HL-60 (cell line): ENCODE measurements at regions not wholly inside any gene's neighbourhood (a gene's known extent, or its start where the extent isn't known, plus 50 kb on each side); places are given as distances from the start of the nearest gene placed in this dataset.

ENCODE experiments used
- POLR2AphosphoS5 ChIP-seq: IDR thresholded peaks from 2 replicates; pipeline ENCODE4 v1.6.1; 2012; ENCODE audit warnings: low read depth
- TF ChIP-seq, protein P1 (sequence below): IDR thresholded peaks from one replicate; pipeline ENCODE4 v1.5.1; 2011; ENCODE audit warnings: low read length, control low read depth, inconsistent platforms; ENCODE audit not compliant: insufficient read depth

- TF ChIP-seq, protein P1, sequence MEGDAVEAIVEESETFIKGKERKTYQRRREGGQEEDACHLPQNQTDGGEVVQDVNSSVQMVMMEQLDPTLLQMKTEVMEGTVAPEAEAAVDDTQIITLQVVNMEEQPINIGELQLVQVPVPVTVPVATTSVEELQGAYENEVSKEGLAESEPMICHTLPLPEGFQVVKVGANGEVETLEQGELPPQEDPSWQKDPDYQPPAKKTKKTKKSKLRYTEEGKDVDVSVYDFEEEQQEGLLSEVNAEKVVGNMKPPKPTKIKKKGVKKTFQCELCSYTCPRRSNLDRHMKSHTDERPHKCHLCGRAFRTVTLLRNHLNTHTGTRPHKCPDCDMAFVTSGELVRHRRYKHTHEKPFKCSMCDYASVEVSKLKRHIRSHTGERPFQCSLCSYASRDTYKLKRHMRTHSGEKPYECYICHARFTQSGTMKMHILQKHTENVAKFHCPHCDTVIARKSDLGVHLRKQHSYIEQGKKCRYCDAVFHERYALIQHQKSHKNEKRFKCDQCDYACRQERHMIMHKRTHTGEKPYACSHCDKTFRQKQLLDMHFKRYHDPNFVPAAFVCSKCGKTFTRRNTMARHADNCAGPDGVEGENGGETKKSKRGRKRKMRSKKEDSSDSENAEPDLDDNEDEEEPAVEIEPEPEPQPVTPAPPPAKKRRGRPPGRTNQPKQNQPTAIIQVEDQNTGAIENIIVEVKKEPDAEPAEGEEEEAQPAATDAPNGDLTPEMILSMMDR, result no peak
- TF ChIP-seq POLR2AphosphoS5, result no peak
Observed at GRCh38 chr10:131847241-131847783, 53.5 kb upstream of the PPP2R2D start.
